ENCODE measurements at regions not wholly inside any gene's neighbourhood (a gene's known extent, or its start where the extent isn't known, plus 50 kb on each side); places are given as distances from the start of the nearest gene placed in this dataset.

- TF ChIP-seq POLR2AphosphoS5 (IDR thresholded peaks at IDR 0.05; ENCODE audit: low read depth, low read length) (no peak), POLR2A (IDR thresholded peaks at IDR 0.05; ENCODE audit: borderline replicate concordance, extremely low read depth, insufficient read depth, insufficient read length) (no peak), CTCF (IDR thresholded peaks at IDR 0.05 in 2 of 3, conservative IDR thresholded peaks at IDR 0.05 in 1 of 3; ENCODE audit: borderline replicate concordance in 1 of 3, insufficient read depth in 1 of 3, low read depth in 2 of 3, low read length in 2 of 3) (no peak), EGR1 (IDR thresholded peaks at IDR 0.05; ENCODE audit: low read depth) (no peak), EZH2phosphoT487 (IDR thresholded peaks at IDR 0.05; ENCODE audit: borderline replicate concordance) (no peak), MAX (IDR thresholded peaks at IDR 0.05) (no peak), EZH2 (IDR thresholded peaks at IDR 0.05) (no peak), REST (IDR thresholded peaks at IDR 0.05; ENCODE audit: low read depth) (no peak), ELF1 (IDR thresholded peaks at IDR 0.05; ENCODE audit: borderline replicate concordance, low read depth) (no peak), SIN3A (IDR thresholded peaks at IDR 0.05; ENCODE audit: low read depth) (no peak), CEBPB (IDR thresholded peaks at IDR 0.05; ENCODE audit: low read depth) (no peak), ZNF274 (IDR thresholded peaks at IDR 0.05; ENCODE audit: low read depth, low read length) (no peak)
Measured at GRCh38 chr4:178426871-178427270, 984.6 kb upstream of the AGA start.

Measured in HCT116 (cell line).